Epithelial cell of esophagus (primary cell): ENCODE measurements at regions not wholly inside any gene's neighbourhood (a gene's known extent, or its start where the extent isn't known, plus 50 kb on each side); places are given as distances from the start of the nearest gene placed in this dataset.

Experiments
- DNase-seq: peaks from one replicate; pipeline ENCODE4 v3.0.0; 2010; ENCODE audit warnings: low read depth
- H3K4me3 ChIP-seq: 2 replicates; pipeline ENCODE4 v1.5.1; 2011; ENCODE audit warnings: mild to moderate bottlenecking, low read length, control low read depth
- TF ChIP-seq, protein P1 (sequence below): IDR thresholded peaks from 2 replicates; pipeline ENCODE4 v1.5.1; 2011; ENCODE audit warnings: low read depth, mild to moderate bottlenecking, low read length, control low read depth, inconsistent platforms; ENCODE audit not compliant: insufficient read depth; ENCODE audit errors: missing control alignments

DNA sequence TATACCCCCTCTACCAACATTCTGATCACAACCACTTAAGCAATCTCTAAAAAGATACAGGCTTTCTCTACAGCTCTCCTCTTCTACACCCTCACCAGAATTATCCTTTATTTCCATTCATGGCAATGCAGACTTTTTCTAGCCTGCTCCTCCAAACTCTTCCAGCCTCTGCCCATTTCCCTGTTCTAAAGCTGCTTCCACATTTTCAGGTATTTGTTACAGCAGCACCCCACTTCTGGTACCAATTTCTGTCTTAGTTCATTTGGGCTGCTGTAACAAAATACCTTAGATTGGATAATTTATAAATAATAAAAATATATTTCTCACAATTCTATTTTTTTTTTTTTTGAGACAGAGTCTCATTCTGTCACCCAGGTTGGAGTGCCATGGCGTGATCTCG is 53.0 kb upstream of the DNAH5 start:
- TF ChIP-seq, protein P1, sequence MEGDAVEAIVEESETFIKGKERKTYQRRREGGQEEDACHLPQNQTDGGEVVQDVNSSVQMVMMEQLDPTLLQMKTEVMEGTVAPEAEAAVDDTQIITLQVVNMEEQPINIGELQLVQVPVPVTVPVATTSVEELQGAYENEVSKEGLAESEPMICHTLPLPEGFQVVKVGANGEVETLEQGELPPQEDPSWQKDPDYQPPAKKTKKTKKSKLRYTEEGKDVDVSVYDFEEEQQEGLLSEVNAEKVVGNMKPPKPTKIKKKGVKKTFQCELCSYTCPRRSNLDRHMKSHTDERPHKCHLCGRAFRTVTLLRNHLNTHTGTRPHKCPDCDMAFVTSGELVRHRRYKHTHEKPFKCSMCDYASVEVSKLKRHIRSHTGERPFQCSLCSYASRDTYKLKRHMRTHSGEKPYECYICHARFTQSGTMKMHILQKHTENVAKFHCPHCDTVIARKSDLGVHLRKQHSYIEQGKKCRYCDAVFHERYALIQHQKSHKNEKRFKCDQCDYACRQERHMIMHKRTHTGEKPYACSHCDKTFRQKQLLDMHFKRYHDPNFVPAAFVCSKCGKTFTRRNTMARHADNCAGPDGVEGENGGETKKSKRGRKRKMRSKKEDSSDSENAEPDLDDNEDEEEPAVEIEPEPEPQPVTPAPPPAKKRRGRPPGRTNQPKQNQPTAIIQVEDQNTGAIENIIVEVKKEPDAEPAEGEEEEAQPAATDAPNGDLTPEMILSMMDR = no peak
- no peak for DNase-seq
- H3K4me3 ChIP-seq = no peak overlapping the region

DNA sequence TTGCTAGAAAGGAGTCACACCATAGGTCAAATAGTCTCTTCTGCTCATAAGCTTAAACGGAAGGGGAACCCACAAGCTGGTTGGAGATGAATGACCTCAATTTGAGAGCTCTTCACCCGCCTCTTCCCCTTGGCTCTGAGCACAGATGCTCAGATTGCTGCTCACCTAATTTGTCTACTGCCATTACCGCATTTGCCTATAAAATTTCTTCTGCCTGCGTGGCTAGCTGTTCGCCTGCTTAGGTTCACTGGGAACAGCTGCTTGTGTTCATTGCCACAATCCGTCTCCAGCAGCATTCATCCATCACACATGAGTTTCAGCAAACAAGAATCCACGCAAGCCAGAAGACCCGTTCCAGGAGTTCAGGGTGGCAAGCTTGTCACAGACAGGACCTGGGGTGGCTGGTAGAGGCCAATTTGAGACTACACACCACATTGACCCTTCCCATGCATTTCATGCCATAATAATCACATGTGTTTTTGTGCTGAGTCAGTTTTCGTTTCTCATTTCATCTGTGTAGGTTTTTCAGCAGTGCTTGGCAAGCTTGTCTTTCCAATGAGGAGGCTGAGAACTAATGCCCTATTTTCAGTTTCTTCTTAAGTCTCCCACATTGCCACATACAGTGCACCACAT is 50.2 kb upstream of the DNAH5 start:
- H3K4me3 ChIP-seq = no peak overlapping the region
- DNase-seq = no peak
- TF ChIP-seq, protein P1 = no peak
